K562 (cell line): ENCODE measurements at regions not wholly inside any gene's neighbourhood (a gene's known extent, or its start where the extent isn't known, plus 50 kb on each side); places are given as distances from the start of the nearest gene placed in this dataset.
A peak's percentile ranks its signal among the peaks of the same experiment; 100 is the strongest.

ENCODE experiments used
- BACH1 ChIP-seq: fragments of 200-800 bp; sonication (Bioruptor generic); IDR thresholded peaks from 2 replicates; pipeline ENCODE4 v1.6.1; 2016; ENCODE audit warnings: missing genetic modification characterization, missing compliant biosample characterization
- COPS2 ChIP-seq: fragments of 450-650 bp; conservative IDR thresholded peaks from 2 replicates; pipeline ENCODE4 v1.6.1; 2016; ENCODE audit warnings: mild to moderate bottlenecking, moderate library complexity
- GTF2A2 ChIP-seq: IDR thresholded peaks from 2 replicates; pipeline ENCODE4 v1.6.1; 2016; ENCODE audit warnings: mild to moderate bottlenecking, missing genetic modification characterization, missing compliant biosample characterization
- HMGN3 ChIP-seq: IDR thresholded peaks from 2 replicates; pipeline ENCODE4 v1.6.1; 2011; ENCODE audit warnings: borderline replicate concordance, low read depth, mild to moderate bottlenecking, mixed read lengths, low read length; ENCODE audit not compliant: insufficient read length; ENCODE audit errors: extremely low read depth
- KLF16 ChIP-seq: IDR thresholded peaks from 2 replicates; pipeline ENCODE4 v1.6.1; 2016; ENCODE audit warnings: antibody characterized with exemption
- KLF6 ChIP-seq: fragments of 250-450 bp; sonication (Bioruptor Pico); IDR thresholded peaks from 2 replicates; pipeline ENCODE4 v1.4.0; 2020; ENCODE audit warnings: mild to moderate bottlenecking, moderate library complexity, borderline replicate concordance
- L3MBTL2 ChIP-seq: fragments of 450-650 bp; IDR thresholded peaks from 2 replicates; pipeline ENCODE4 v1.6.1; 2016; ENCODE audit warnings: mild to moderate bottlenecking, moderate library complexity
- NRF1 ChIP-seq, 2 experiments: fragments of 450-650 bp; IDR thresholded peaks in 1 of 2; conservative IDR thresholded peaks in 1 of 2; 2 replicates each; pipeline ENCODE4 v1.6.1; 2014; ENCODE audit warnings: mild to moderate bottlenecking in 2 of 2
- PTRF ChIP-seq: fragments of 450-650 bp; IDR thresholded peaks from 2 replicates; pipeline ENCODE4 v1.6.1; 2016; ENCODE audit warnings: mild to moderate bottlenecking, missing genetic modification characterization, missing compliant biosample characterization
- RFX5 ChIP-seq: IDR thresholded peaks from 2 replicates; pipeline ENCODE4 v1.6.1; 2011; ENCODE audit warnings: low read depth, mild to moderate bottlenecking, improper control_type of control experiment, low read length
- SMC3 ChIP-seq: conservative IDR thresholded peaks from 2 replicates; pipeline ENCODE4 v1.6.1; 2011; ENCODE audit warnings: low read depth, low read length, improper control_type of control experiment; ENCODE audit not compliant: insufficient read depth
- TAF1 ChIP-seq: IDR thresholded peaks from 2 replicates; pipeline ENCODE4 v1.6.1; 2011; ENCODE audit warnings: mild to moderate bottlenecking, low read length, moderate library complexity; ENCODE audit not compliant: insufficient read depth, control insufficient read depth, severe bottlenecking; ENCODE audit errors: extremely low read depth
- ZFX ChIP-seq: sonication (generic); formaldehyde crosslinking; IDR thresholded peaks from 2 replicates; pipeline ENCODE4 v1.8.0; 2022; ENCODE audit warnings: mild to moderate bottlenecking, missing genetic modification reagents, moderate library complexity
- ZNF584 ChIP-seq: fragments of 200-800 bp; sonication (Bioruptor generic); IDR thresholded peaks from 2 replicates; pipeline ENCODE4 v1.6.1; 2016; ENCODE audit warnings: low read depth, mild to moderate bottlenecking, missing genetic modification characterization, missing compliant biosample characterization
- TF ChIP-seq, protein P1 (sequence below): fragments of 450-650 bp; IDR thresholded peaks from 2 replicates; pipeline ENCODE4 v1.6.1; 2017; ENCODE audit warnings: antibody characterized with exemption, mild to moderate bottlenecking
- TF ChIP-seq, protein P2 (sequence below): sonication (generic); formaldehyde crosslinking; IDR thresholded peaks from 2 replicates; pipeline ENCODE4 v1.8.0; 2022; ENCODE audit warnings: mild to moderate bottlenecking, missing genetic modification reagents
- TF ChIP-seq, protein P3 (sequence below): fragments of 250-450 bp; sonication (Bioruptor Pico); IDR thresholded peaks from 2 replicates; pipeline ENCODE4 v1.8.0; 2022; ENCODE audit warnings: inconsistent platforms, mild to moderate bottlenecking, moderate library complexity, borderline replicate concordance

GRCh38 chr7:106568680-106569499 is 92.1 kb downstream of the CCDC71L start (continued):
- TF ChIP-seq, protein P1, sequence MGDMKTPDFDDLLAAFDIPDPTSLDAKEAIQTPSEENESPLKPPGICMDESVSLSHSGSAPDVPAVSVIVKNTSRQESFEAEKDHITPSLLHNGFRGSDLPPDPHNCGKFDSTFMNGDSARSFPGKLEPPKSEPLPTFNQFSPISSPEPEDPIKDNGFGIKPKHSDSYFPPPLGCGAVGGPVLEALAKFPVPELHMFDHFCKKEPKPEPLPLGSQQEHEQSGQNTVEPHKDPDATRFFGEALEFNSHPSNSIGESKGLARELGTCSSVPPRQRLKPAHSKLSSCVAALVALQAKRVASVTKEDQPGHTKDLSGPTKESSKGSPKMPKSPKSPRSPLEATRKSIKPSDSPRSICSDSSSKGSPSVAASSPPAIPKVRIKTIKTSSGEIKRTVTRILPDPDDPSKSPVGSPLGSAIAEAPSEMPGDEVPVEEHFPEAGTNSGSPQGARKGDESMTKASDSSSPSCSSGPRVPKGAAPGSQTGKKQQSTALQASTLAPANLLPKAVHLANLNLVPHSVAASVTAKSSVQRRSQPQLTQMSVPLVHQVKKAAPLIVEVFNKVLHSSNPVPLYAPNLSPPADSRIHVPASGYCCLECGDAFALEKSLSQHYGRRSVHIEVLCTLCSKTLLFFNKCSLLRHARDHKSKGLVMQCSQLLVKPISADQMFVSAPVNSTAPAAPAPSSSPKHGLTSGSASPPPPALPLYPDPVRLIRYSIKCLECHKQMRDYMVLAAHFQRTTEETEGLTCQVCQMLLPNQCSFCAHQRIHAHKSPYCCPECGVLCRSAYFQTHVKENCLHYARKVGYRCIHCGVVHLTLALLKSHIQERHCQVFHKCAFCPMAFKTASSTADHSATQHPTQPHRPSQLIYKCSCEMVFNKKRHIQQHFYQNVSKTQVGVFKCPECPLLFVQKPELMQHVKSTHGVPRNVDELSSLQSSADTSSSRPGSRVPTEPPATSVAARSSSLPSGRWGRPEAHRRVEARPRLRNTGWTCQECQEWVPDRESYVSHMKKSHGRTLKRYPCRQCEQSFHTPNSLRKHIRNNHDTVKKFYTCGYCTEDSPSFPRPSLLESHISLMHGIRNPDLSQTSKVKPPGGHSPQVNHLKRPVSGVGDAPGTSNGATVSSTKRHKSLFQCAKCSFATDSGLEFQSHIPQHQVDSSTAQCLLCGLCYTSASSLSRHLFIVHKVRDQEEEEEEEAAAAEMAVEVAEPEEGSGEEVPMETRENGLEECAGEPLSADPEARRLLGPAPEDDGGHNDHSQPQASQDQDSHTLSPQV: no peak
- TF ChIP-seq NRF1 (conservative IDR thresholded peaks at IDR 0.05 in 1 of 2, IDR thresholded peaks at IDR 0.05 in 1 of 2) (peak; percentile 50 to 68), GTF2A2 (tag) (peak; percentile 11; the same call in 1 of the 2 replicates), HMGN3 (peak; percentile 81), KLF6 (CRISPR knock-in tag) (peak; percentile 75; the same call in 1 of the 2 replicates), BACH1 (tag) (peak; percentile 94), SMC3 (0 out of 2 replicates have a peak, but pooled peaks have one; percentile 13), PTRF (tag) (peak; percentile 78), ZNF584 (CRISPR knock-in tag) (peak; percentile 86), TAF1 (peak; percentile 57), ZFX (no peak; the same call in 1 of the 2 replicates), COPS2 (no peak), RFX5 (peak; percentile 74), KLF16 (peak; percentile 95), L3MBTL2 (peak; percentile 9; the same call in 1 of the 2 replicates)
- TF ChIP-seq, protein P2, sequence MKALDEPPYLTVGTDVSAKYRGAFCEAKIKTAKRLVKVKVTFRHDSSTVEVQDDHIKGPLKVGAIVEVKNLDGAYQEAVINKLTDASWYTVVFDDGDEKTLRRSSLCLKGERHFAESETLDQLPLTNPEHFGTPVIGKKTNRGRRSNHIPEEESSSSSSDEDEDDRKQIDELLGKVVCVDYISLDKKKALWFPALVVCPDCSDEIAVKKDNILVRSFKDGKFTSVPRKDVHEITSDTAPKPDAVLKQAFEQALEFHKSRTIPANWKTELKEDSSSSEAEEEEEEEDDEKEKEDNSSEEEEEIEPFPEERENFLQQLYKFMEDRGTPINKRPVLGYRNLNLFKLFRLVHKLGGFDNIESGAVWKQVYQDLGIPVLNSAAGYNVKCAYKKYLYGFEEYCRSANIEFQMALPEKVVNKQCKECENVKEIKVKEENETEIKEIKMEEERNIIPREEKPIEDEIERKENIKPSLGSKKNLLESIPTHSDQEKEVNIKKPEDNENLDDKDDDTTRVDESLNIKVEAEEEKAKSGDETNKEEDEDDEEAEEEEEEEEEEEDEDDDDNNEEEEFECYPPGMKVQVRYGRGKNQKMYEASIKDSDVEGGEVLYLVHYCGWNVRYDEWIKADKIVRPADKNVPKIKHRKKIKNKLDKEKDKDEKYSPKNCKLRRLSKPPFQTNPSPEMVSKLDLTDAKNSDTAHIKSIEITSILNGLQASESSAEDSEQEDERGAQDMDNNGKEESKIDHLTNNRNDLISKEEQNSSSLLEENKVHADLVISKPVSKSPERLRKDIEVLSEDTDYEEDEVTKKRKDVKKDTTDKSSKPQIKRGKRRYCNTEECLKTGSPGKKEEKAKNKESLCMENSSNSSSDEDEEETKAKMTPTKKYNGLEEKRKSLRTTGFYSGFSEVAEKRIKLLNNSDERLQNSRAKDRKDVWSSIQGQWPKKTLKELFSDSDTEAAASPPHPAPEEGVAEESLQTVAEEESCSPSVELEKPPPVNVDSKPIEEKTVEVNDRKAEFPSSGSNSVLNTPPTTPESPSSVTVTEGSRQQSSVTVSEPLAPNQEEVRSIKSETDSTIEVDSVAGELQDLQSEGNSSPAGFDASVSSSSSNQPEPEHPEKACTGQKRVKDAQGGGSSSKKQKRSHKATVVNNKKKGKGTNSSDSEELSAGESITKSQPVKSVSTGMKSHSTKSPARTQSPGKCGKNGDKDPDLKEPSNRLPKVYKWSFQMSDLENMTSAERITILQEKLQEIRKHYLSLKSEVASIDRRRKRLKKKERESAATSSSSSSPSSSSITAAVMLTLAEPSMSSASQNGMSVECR (CRISPR knock-in tag): no peak; the same call in 1 of the 2 replicates
- TF ChIP-seq, protein P3, sequence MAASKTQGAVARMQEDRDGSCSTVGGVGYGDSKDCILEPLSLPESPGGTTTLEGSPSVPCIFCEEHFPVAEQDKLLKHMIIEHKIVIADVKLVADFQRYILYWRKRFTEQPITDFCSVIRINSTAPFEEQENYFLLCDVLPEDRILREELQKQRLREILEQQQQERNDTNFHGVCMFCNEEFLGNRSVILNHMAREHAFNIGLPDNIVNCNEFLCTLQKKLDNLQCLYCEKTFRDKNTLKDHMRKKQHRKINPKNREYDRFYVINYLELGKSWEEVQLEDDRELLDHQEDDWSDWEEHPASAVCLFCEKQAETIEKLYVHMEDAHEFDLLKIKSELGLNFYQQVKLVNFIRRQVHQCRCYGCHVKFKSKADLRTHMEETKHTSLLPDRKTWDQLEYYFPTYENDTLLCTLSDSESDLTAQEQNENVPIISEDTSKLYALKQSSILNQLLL (CRISPR knock-in tag): no peak
